SK-N-SH (cell line): ENCODE measurements at regions not wholly inside any gene's neighbourhood (a gene's known extent, or its start where the extent isn't known, plus 50 kb on each side); places are given as distances from the start of the nearest gene placed in this dataset.

Experiments
- CTCF ChIA-PET: fragments of 300-600, 350-600 bp; formaldehyde crosslinking; extraction: SDS; loops from one replicate; lab custom pipeline; 2021; lab: Yijun Ruan, JAX
- POLR2A ChIA-PET: fragments of 350-600 bp; sonication (Branson Sonifier 250); formaldehyde crosslinking; extraction: SDS; loops from one replicate; lab custom pipeline; 2020; ENCODE audit warnings: antibody characterized with exemption, inconsistent platforms; lab: Yijun Ruan, JAX
- DNase-seq: peaks from one replicate; pipeline ENCODE4 v3.0.0; 2012
- H2AFZ ChIP-seq: fragments of 200-600 bp; sonication (generic); 2 replicates; pipeline ENCODE4 v1.8.1; 2016; ENCODE audit warnings: antibody characterized with exemption, mild to moderate bottlenecking, low read depth
- H3F3A ChIP-seq: fragments of 200-600 bp; sonication (generic); replicated peaks from 2 replicates; pipeline ENCODE3; 2016; ENCODE audit warnings: antibody characterized with exemption, mild to moderate bottlenecking; ENCODE audit not compliant: insufficient read depth
- H3K27ac ChIP-seq, 2 experiments: fragments of 200-500 bp in 1 of 2; fragments of 200-600 bp in 1 of 2; sonication (Bioruptor generic) in 1 of 2; sonication (generic), shearing (Covaris generic) in 1 of 2; 2 replicates each; pipeline versions ENCODE4 v1.5.1 to v1.6.1; 2014 to 2016; ENCODE audit warnings: low read depth in 2 of 2, inconsistent platforms in 1 of 2, low read length in 1 of 2, mild to moderate bottlenecking in 1 of 2, mixed read lengths in 1 of 2
- H3K27me3 ChIP-seq: fragments of 200-600 bp; sonication (generic), shearing (Covaris generic); 2 replicates; pipeline ENCODE4 v1.6.1; 2016; ENCODE audit warnings: mixed run types; ENCODE audit not compliant: insufficient read depth
- H3K36me3 ChIP-seq, 2 experiments: fragments of 200-500 bp in 1 of 2; fragments of 200-600 bp in 1 of 2; sonication (Bioruptor generic) in 1 of 2; sonication (generic) in 1 of 2; replicated peaks in 1 of 2; 2 replicates each; pipeline versions ENCODE3 to v1.5.1; 2014 to 2016; ENCODE audit warnings: low read length in 1 of 2, mild to moderate bottlenecking in 1 of 2; ENCODE audit not compliant: insufficient read depth in 2 of 2, control insufficient read depth in 1 of 2
- H3K4me1 ChIP-seq, 2 experiments: fragments of 200-500 bp in 1 of 2; fragments of 200-600 bp in 1 of 2; sonication (Bioruptor generic) in 1 of 2; sonication (generic), shearing (Covaris generic) in 1 of 2; 2 replicates each; pipeline versions ENCODE4 v1.5.1 to v1.6.1; 2014 to 2016; ENCODE audit warnings: low read depth in 1 of 2, low read length in 1 of 2, mixed run types in 1 of 2; ENCODE audit not compliant: insufficient read depth in 2 of 2, control insufficient read depth in 1 of 2
- H3K4me2 ChIP-seq: fragments of 200-600 bp; sonication (generic), shearing (Covaris generic); 2 replicates; pipeline ENCODE4 v1.6.1; 2017; ENCODE audit warnings: mixed run types
- H3K4me3 ChIP-seq, 2 experiments: fragments of 200-500 bp in 1 of 2; fragments of 200-600 bp in 1 of 2; sonication (Bioruptor generic) in 1 of 2; sonication (generic), shearing (Covaris generic) in 1 of 2; 2 replicates each; pipeline versions ENCODE4 v1.5.1 to v1.8.1; 2014 to 2016; ENCODE audit warnings: low read depth in 2 of 2, inconsistent platforms in 1 of 2, low read length in 1 of 2, mild to moderate bottlenecking in 1 of 2, mixed read lengths in 1 of 2, moderate library complexity in 1 of 2
- H3K79me2 ChIP-seq: fragments of 200-600 bp; sonication (generic); 2 replicates; pipeline ENCODE4 v1.8.1; 2017; ENCODE audit warnings: mild to moderate bottlenecking; ENCODE audit not compliant: insufficient read depth
- H3K9ac ChIP-seq: fragments of 200-600 bp; sonication (generic); 2 replicates; pipeline ENCODE4 v1.6.1; 2017; ENCODE audit warnings: mixed run types
- H3K9me2 ChIP-seq: fragments of 200-600 bp; sonication (generic); 2 replicates; pipeline ENCODE4 v1.6.1; 2017; ENCODE audit warnings: mixed run types
- H3K9me3 ChIP-seq: fragments of 200-600 bp; sonication (generic); 2 replicates; pipeline ENCODE4 v1.6.1; 2017; ENCODE audit warnings: mixed run types, mild to moderate bottlenecking, moderate library complexity
- H4K20me1 ChIP-seq: fragments of 200-600 bp; sonication (generic); 2 replicates; pipeline ENCODE4 v1.6.1; 2017; ENCODE audit warnings: mild to moderate bottlenecking, mixed run types; ENCODE audit not compliant: insufficient read depth
- CHD2 ChIP-seq: fragments of 150-350 bp; IDR thresholded peaks from 2 replicates; pipeline ENCODE4 v1.6.1; 2018; ENCODE audit warnings: low read length; ENCODE audit not compliant: partially characterized antibody
- CTCF ChIP-seq: fragments of 200-600 bp; sonication (generic); IDR thresholded peaks from 2 replicates; pipeline ENCODE4 v1.6.1; 2017; ENCODE audit warnings: antibody characterized with exemption, mild to moderate bottlenecking, moderate library complexity
- EP300 ChIP-seq, 2 experiments: IDR thresholded peaks; 2 replicates each; pipeline versions ENCODE4 v1.4.0 to v1.6.1; 2012; ENCODE audit warnings: borderline replicate concordance in 1 of 2, low read depth in 1 of 2, low read length in 1 of 2
- EZH2phosphoT487 ChIP-seq: fragments of 200-600 bp; sonication (generic); IDR thresholded peaks from 2 replicates; pipeline ENCODE4 v1.6.1; 2017; ENCODE audit warnings: low read depth, mixed run types, mild to moderate bottlenecking, antibody characterized with exemption, moderate library complexity, borderline replicate concordance
- FOSL2 ChIP-seq: IDR thresholded peaks from 2 replicates; pipeline ENCODE4 v1.4.0; 2012; ENCODE audit warnings: low read depth, mild to moderate bottlenecking, moderate library complexity, borderline replicate concordance
- FOXJ3 ChIP-seq: sonication (generic); formaldehyde crosslinking; IDR thresholded peaks from 2 replicates; pipeline ENCODE4 v1.5.1; 2020; ENCODE audit warnings: mild to moderate bottlenecking, missing genetic modification reagents
- GABPA ChIP-seq: IDR thresholded peaks from 2 replicates; pipeline ENCODE4 v1.4.0; 2012; ENCODE audit warnings: low read depth, mild to moderate bottlenecking
- IRF3 ChIP-seq: fragments of 150-350 bp; IDR thresholded peaks from 2 replicates; pipeline ENCODE4 v1.6.1; 2016; ENCODE audit warnings: mild to moderate bottlenecking, low read depth, low read length
- JUND ChIP-seq: IDR thresholded peaks from 2 replicates; pipeline ENCODE4 v1.4.0; 2012
- RXRA ChIP-seq: IDR thresholded peaks from 2 replicates; pipeline ENCODE4 v1.4.0; 2012; ENCODE audit warnings: low read depth, mild to moderate bottlenecking, borderline replicate concordance
- SIN3A ChIP-seq: IDR thresholded peaks from 2 replicates; pipeline ENCODE4 v1.6.1; 2012; ENCODE audit warnings: low read depth, mild to moderate bottlenecking, low read length, moderate library complexity, borderline replicate concordance
- TAF1 ChIP-seq: IDR thresholded peaks from 2 replicates; pipeline ENCODE4 v1.6.1; 2012; ENCODE audit warnings: low read depth, mild to moderate bottlenecking, low read length, moderate library complexity, borderline replicate concordance
- TCF12 ChIP-seq: IDR thresholded peaks from 2 replicates; pipeline ENCODE4 v1.4.0; 2012
- TEAD4 ChIP-seq: IDR thresholded peaks from 2 replicates; pipeline ENCODE4 v1.4.0; 2012; ENCODE audit warnings: mild to moderate bottlenecking, borderline replicate concordance; ENCODE audit not compliant: insufficient read depth
- USF1 ChIP-seq: IDR thresholded peaks from 2 replicates; pipeline ENCODE4 v1.4.0; 2012; ENCODE audit warnings: low read depth, borderline replicate concordance
- ZBTB33 ChIP-seq: IDR thresholded peaks from 2 replicates; pipeline ENCODE4 v1.4.0; 2012; ENCODE audit warnings: low read depth, borderline replicate concordance
- WGBS: methylation state at CpG from one replicate; pipeline ENCODE4 v1.1.6; 2017; ENCODE audit warnings: low lambda C conversion rate; 5-methylcytosine and 5-hydroxymethylcytosine counted together

GRCh38 chr5:143527808-143528207 is 124.3 kb upstream of the NR3C1 start:
- Histone ChIP-seq H3K9me3 (no peaks in the 10 kb centered on the region), H3F3A (no peaks in the 10 kb centered on the region), H4K20me1 (no peaks in the 10 kb centered on the region), H3K9me2 (no peaks in the 10 kb centered on the region), H3K27ac (no peak overlapping the region), H2AFZ (no peak overlapping the region), H3K27me3 (no peaks in the 10 kb centered on the region), H3K36me3 (no peaks in the 10 kb centered on the region), H3K79me2 (no peaks in the 10 kb centered on the region), H3K4me3 (no peak overlapping the region), H3K9ac (no peak overlapping the region), H3K4me1 (no peaks in the 10 kb centered on the region), H3K4me2 (no peak overlapping the region)
- WGBS, result 97% methylated on average over 4 of the region's 4 CpGs
- ChIA-PET POLR2A (no interaction called here), CTCF (no interaction called here)
- TF ChIP-seq USF1 (no peak), TCF12 (0 out of 2 replicates have a peak, but pooled peaks have one; percentile 18), FOSL2 (peak; percentile 48; the same call in 1 of the 2 replicates), JUND (peak; percentile 33; the same call in 1 of the 2 replicates)
- no peak for DNase-seq

- no peak overlapping the region for H3K4me3 ChIP-seq
- no peak overlapping the region for H3K4me2 ChIP-seq
- WGBS, result 91% methylated on average over 1 of the region's 1 CpG
- no peaks in the 10 kb centered on the region for H3K9me2 ChIP-seq
- no peaks in the 10 kb centered on the region for H4K20me1 ChIP-seq
- no peak overlapping the region for H2AFZ ChIP-seq
- ChIA-PET POLR2A (no interaction called here), CTCF (no interaction called here)
- no peak overlapping the region for H3K27ac ChIP-seq
- H3F3A ChIP-seq, result no peaks in the 10 kb centered on the region
- H3K4me1 ChIP-seq, result no peaks in the 10 kb centered on the region
- H3K27me3 ChIP-seq, result no peaks in the 10 kb centered on the region
- H3K9me3 ChIP-seq, result no peaks in the 10 kb centered on the region
- H3K9ac ChIP-seq, result no peak overlapping the region
- DNase-seq, result no peak
- H3K36me3 ChIP-seq, result no peaks in the 10 kb centered on the region
- H3K79me2 ChIP-seq, result no peaks in the 10 kb centered on the region
- no peak for TF ChIP-seq FOXJ3 (CRISPR knock-in tag)
- TF ChIP-seq RXRA, result no peak
- TF ChIP-seq ZBTB33, result no peak
- no peak for TF ChIP-seq GABPA
- TF ChIP-seq IRF3, result no peak
- TF ChIP-seq USF1, result no peak
- TF ChIP-seq EP300 (IDR thresholded peaks at IDR 0.05; ENCODE audit: borderline replicate concordance in 1 of 2, low read depth in 1 of 2, low read length in 1 of 2), result no peak
- no peak for TF ChIP-seq TEAD4
- TF ChIP-seq TAF1, result no peak
- TF ChIP-seq CTCF, result no peak
- TF ChIP-seq CHD2, result no peak
- no peak for TF ChIP-seq EZH2phosphoT487
- no peak for TF ChIP-seq SIN3A
Observed at GRCh38 chr5:143525176-143525575, 121.7 kb upstream of the NR3C1 start.
